ENCODE measurements at regions not wholly inside any gene's neighbourhood (a gene's known extent, or its start where the extent isn't known, plus 50 kb on each side); places are given as distances from the start of the nearest gene placed in this dataset.

DNA sequence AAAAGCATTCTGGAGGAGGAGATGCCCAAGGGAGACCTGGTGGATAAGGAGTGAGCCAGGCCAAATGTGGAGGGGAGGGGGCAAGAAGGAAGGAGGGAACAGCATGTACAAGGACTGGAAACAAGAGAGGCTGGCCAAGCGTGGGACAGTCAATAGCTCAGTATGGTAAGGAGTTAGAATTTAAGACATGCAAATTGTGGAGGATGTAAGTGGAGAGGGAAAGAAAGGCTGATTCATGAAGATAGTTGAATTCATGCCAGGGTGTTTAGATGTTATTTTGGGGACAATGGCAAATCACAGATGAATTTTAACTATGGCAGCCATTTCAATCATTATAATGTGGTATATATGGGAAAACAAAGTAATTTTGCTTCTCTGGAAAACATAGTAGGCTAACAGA, 462.3 kb downstream of the MEIS1 start:
- ATAC-seq (no peak), DNase-seq (ENCODE audit: low read depth, low spot score) (no peak)
- CTCF ChIA-PET, result no interaction called here
- TF ChIP-seq, protein P1, sequence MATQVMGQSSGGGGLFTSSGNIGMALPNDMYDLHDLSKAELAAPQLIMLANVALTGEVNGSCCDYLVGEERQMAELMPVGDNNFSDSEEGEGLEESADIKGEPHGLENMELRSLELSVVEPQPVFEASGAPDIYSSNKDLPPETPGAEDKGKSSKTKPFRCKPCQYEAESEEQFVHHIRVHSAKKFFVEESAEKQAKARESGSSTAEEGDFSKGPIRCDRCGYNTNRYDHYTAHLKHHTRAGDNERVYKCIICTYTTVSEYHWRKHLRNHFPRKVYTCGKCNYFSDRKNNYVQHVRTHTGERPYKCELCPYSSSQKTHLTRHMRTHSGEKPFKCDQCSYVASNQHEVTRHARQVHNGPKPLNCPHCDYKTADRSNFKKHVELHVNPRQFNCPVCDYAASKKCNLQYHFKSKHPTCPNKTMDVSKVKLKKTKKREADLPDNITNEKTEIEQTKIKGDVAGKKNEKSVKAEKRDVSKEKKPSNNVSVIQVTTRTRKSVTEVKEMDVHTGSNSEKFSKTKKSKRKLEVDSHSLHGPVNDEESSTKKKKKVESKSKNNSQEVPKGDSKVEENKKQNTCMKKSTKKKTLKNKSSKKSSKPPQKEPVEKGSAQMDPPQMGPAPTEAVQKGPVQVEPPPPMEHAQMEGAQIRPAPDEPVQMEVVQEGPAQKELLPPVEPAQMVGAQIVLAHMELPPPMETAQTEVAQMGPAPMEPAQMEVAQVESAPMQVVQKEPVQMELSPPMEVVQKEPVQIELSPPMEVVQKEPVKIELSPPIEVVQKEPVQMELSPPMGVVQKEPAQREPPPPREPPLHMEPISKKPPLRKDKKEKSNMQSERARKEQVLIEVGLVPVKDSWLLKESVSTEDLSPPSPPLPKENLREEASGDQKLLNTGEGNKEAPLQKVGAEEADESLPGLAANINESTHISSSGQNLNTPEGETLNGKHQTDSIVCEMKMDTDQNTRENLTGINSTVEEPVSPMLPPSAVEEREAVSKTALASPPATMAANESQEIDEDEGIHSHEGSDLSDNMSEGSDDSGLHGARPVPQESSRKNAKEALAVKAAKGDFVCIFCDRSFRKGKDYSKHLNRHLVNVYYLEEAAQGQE (IDR thresholded peaks at IDR 0.05; ENCODE audit: insufficient read depth in 1 of 2, low read depth in 2 of 2, low read length in 1 of 2), result no peak
- TF ChIP-seq, protein P2, sequence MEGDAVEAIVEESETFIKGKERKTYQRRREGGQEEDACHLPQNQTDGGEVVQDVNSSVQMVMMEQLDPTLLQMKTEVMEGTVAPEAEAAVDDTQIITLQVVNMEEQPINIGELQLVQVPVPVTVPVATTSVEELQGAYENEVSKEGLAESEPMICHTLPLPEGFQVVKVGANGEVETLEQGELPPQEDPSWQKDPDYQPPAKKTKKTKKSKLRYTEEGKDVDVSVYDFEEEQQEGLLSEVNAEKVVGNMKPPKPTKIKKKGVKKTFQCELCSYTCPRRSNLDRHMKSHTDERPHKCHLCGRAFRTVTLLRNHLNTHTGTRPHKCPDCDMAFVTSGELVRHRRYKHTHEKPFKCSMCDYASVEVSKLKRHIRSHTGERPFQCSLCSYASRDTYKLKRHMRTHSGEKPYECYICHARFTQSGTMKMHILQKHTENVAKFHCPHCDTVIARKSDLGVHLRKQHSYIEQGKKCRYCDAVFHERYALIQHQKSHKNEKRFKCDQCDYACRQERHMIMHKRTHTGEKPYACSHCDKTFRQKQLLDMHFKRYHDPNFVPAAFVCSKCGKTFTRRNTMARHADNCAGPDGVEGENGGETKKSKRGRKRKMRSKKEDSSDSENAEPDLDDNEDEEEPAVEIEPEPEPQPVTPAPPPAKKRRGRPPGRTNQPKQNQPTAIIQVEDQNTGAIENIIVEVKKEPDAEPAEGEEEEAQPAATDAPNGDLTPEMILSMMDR (IDR thresholded peaks at IDR 0.05), result no peak
- Histone ChIP-seq H3K27me3 (ENCODE audit: control insufficient read depth, insufficient read depth, low read length) (no peaks in the 10 kb centered on the region), H3K27ac (ENCODE audit: low read length) (no peak overlapping the region), H3K36me3 (ENCODE audit: control insufficient read depth, insufficient read depth, low read length) (no peaks in the 10 kb centered on the region), H3K4me3 (ENCODE audit: low read depth in 2 of 2, low read length in 2 of 2) (no peak overlapping the region), H3K9me3 (ENCODE audit: control insufficient read depth, insufficient read depth, low read depth, low read length) (no peaks in the 10 kb centered on the region), H3K4me1 (ENCODE audit: control insufficient read depth, insufficient read depth, low read length) (no peaks in the 10 kb centered on the region)
- no TSS peak for BruUV-seq (replicated peaks)
- in situ Hi-C loops (cut with HindIII; ENCODE audit: low pct_unique_long_range_greater_than_20kb, low sequenced_read_pairs) (no loop called here), intact Hi-C loops (cut with micrococcal nuclease; ENCODE audit: unreplicated experiment) (no loop called here)
- POLR2A ChIA-PET, result no interaction called here

DNA sequence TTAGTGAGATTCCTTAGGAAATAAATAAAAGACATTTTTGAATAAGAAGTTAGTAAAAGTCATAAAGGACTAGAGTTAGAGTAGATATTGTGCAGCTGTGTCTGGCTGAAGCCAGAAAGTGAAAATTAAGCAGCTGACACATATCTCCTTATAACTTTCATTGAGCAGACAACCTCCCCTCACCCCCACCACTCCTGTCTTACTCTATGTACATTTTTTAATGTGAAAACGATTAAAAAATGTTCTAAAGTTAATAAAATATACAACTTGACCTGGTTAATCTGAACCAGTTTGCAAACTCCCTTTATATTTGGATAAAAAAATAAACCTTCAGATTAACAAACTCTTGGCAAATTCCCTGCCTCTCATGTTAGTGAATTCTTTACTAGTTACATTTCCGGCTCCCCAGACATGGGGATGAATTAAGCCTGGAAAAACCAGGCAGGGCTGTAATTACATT, 462.8 kb downstream of the MEIS1 start:
- Histone ChIP-seq H3K27me3 (ENCODE audit: control insufficient read depth, insufficient read depth, low read length) (no peaks in the 10 kb centered on the region), H3K27ac (ENCODE audit: low read length) (no peak overlapping the region), H3K4me1 (ENCODE audit: control insufficient read depth, insufficient read depth, low read length) (no peaks in the 10 kb centered on the region), H3K36me3 (ENCODE audit: control insufficient read depth, insufficient read depth, low read length) (no peaks in the 10 kb centered on the region), H3K9me3 (ENCODE audit: control insufficient read depth, insufficient read depth, low read depth, low read length) (no peaks in the 10 kb centered on the region), H3K4me3 (ENCODE audit: low read depth in 2 of 2, low read length in 2 of 2) (no peak overlapping the region)
- ATAC-seq (no peak), DNase-seq (ENCODE audit: low read depth, low spot score) (no peak)
- TF ChIP-seq TCF7L2 (IDR thresholded peaks at IDR 0.05; ENCODE audit: low read depth, low read length) (no peak), SIN3A (IDR thresholded peaks at IDR 0.05; ENCODE audit: borderline replicate concordance, insufficient read depth, low read depth, low read length) (no peak), POLR2AphosphoS5 (IDR thresholded peaks at IDR 0.05; ENCODE audit: low read depth, low read length) (no peak)
- TF ChIP-seq, protein P1 (IDR thresholded peaks at IDR 0.05; ENCODE audit: insufficient read depth in 1 of 2, low read depth in 2 of 2, low read length in 1 of 2), result no peak
- TF ChIP-seq, protein P2 (IDR thresholded peaks at IDR 0.05), result no peak
- CTCF ChIA-PET, result no interaction called here
- POLR2A ChIA-PET, result no interaction called here
- BruUV-seq (replicated peaks), result no TSS peak
- in situ Hi-C loops (cut with HindIII; ENCODE audit: low pct_unique_long_range_greater_than_20kb, low sequenced_read_pairs) (no loop called here), intact Hi-C loops (cut with micrococcal nuclease; ENCODE audit: unreplicated experiment) (no loop called here)
